Thyroid gland (tissue), 4 donors: ENCODE measurements at regions not wholly inside any gene's neighbourhood (a gene's known extent, or its start where the extent isn't known, plus 50 kb on each side); places are given as distances from the start of the nearest gene placed in this dataset.

Source experiments
- CTCF ChIP-seq, 6 experiments: fragments of 200-600 bp in 3 of 6; fragments of 450-650 bp in 3 of 6; sonication (generic) in 3 of 6; IDR thresholded peaks; one replicate each; pipeline ENCODE4 v1.5.1; 2016 to 2019; ENCODE audit warnings: antibody characterized with exemption in 6 of 6, mild to moderate bottlenecking in 2 of 6, inconsistent platforms in 1 of 6, moderate library complexity in 1 of 6
- POLR2A ChIP-seq, 2 donors: fragments of 450-650 bp; IDR thresholded peaks; one replicate each; pipeline ENCODE4 v1.6.1; 2017; ENCODE audit warnings: antibody characterized with exemption in 2 of 2, mild to moderate bottlenecking in 2 of 2, moderate library complexity in 1 of 2

- TF ChIP-seq CTCF (IDR thresholded peaks at IDR 0.05) (no peak), POLR2A (IDR thresholded peaks at IDR 0.05) (no peak)
These were observed 399.2 kb upstream of the MKI67 start for GRCh38 chr10:128525444-128525843.
